ENCODE measurements at regions not wholly inside any gene's neighbourhood (a gene's known extent, or its start where the extent isn't known, plus 50 kb on each side); places are given as distances from the start of the nearest gene placed in this dataset.

- no peaks in the 10 kb centered on the region for H3K27me3 ChIP-seq (ENCODE audit: insufficient read depth, low read length)
- H3K36me3 ChIP-seq (ENCODE audit: insufficient read depth, low read length), result no peaks in the 10 kb centered on the region
- H3K79me2 ChIP-seq (ENCODE audit: control insufficient read depth, insufficient read depth, low read length, unreplicated experiment), result no peaks in the 10 kb centered on the region
- no peak overlapping the region for H3K27ac ChIP-seq (ENCODE audit: low read depth, low read length)
- no peak overlapping the region for H3K4me3 ChIP-seq (ENCODE audit: low read depth, low read length)
- H3K4me1 ChIP-seq (ENCODE audit: control insufficient read depth, insufficient read depth, low read length, unreplicated experiment), result peaks cover 5% of the 10 kb centered on the region
- no peak overlapping the region for H2AFZ ChIP-seq (ENCODE audit: low read length, unreplicated experiment)
Measured at GRCh38 chr6:119547024-119547423, 197.5 kb upstream of the MAN1A1 start.

GRCh38 chr6:119545245-119545644, 195.7 kb upstream of the MAN1A1 start:
- no peaks in the 10 kb centered on the region for H3K79me2 ChIP-seq (ENCODE audit: control insufficient read depth, insufficient read depth, low read length, unreplicated experiment)
- no peaks in the 10 kb centered on the region for H3K36me3 ChIP-seq (ENCODE audit: insufficient read depth, low read length)
- no peaks in the 10 kb centered on the region for H3K27me3 ChIP-seq (ENCODE audit: insufficient read depth, low read length)
- H3K4me3 ChIP-seq (ENCODE audit: low read depth, low read length), result no peak overlapping the region
- peaks cover 16% of the 10 kb centered on the region for H3K4me1 ChIP-seq (ENCODE audit: control insufficient read depth, insufficient read depth, low read length, unreplicated experiment)
- no peak overlapping the region for H2AFZ ChIP-seq (ENCODE audit: low read length, unreplicated experiment)
- H3K27ac ChIP-seq (ENCODE audit: low read depth, low read length), result no peak overlapping the region

- H3K27ac ChIP-seq (ENCODE audit: low read depth, low read length), result no peak overlapping the region
- no peaks in the 10 kb centered on the region for H3K27me3 ChIP-seq (ENCODE audit: insufficient read depth, low read length)
- no peak overlapping the region for H2AFZ ChIP-seq (ENCODE audit: low read length, unreplicated experiment)
Measured at GRCh38 chr6:119544325-119545175, 195.0 kb upstream of the MAN1A1 start.

GRCh38 chr6:119543332-119543731, 193.8 kb upstream of the MAN1A1 start:
- Histone ChIP-seq H3K4me3 (ENCODE audit: low read depth, low read length) (no peak overlapping the region), H3K36me3 (ENCODE audit: insufficient read depth, low read length) (no peaks in the 10 kb centered on the region), H3K79me2 (ENCODE audit: control insufficient read depth, insufficient read depth, low read length, unreplicated experiment) (no peaks in the 10 kb centered on the region), H3K27ac (ENCODE audit: low read depth, low read length) (no peak overlapping the region), H3K4me1 (ENCODE audit: control insufficient read depth, insufficient read depth, low read length, unreplicated experiment) (peaks cover 16% of the 10 kb centered on the region), H2AFZ (ENCODE audit: low read length, unreplicated experiment) (no peak overlapping the region), H3K27me3 (ENCODE audit: insufficient read depth, low read length) (no peaks in the 10 kb centered on the region)

More at GRCh38 chr6:119544325-119545175, 195.0 kb upstream of the MAN1A1 start:
- Histone ChIP-seq H3K79me2 (ENCODE audit: control insufficient read depth, insufficient read depth, low read length, unreplicated experiment) (no peaks in the 10 kb centered on the region), H3K4me1 (ENCODE audit: control insufficient read depth, insufficient read depth, low read length, unreplicated experiment) (peaks cover 16% of the 10 kb centered on the region), H3K36me3 (ENCODE audit: insufficient read depth, low read length) (no peaks in the 10 kb centered on the region), H3K4me3 (ENCODE audit: low read depth, low read length) (no peak overlapping the region)

- H3K36me3 ChIP-seq (ENCODE audit: insufficient read depth, low read length), result no peaks in the 10 kb centered on the region
- no peaks in the 10 kb centered on the region for H3K27me3 ChIP-seq (ENCODE audit: insufficient read depth, low read length)
- H3K4me1 ChIP-seq (ENCODE audit: control insufficient read depth, insufficient read depth, low read length, unreplicated experiment), result peaks cover 16% of the 10 kb centered on the region
- no peaks in the 10 kb centered on the region for H3K79me2 ChIP-seq (ENCODE audit: control insufficient read depth, insufficient read depth, low read length, unreplicated experiment)
- H3K4me3 ChIP-seq (ENCODE audit: low read depth, low read length), result no peak overlapping the region
- no peak overlapping the region for H2AFZ ChIP-seq (ENCODE audit: low read length, unreplicated experiment)
- peak overlapping the region; percentile 92 for H3K27ac ChIP-seq (ENCODE audit: low read depth, low read length)
Measured at GRCh38 chr6:119542037-119542436, 192.5 kb upstream of the MAN1A1 start.

GRCh38 chr6:119541132-119541905, 191.8 kb upstream of the MAN1A1 start:
- H3K79me2 ChIP-seq (ENCODE audit: control insufficient read depth, insufficient read depth, low read length, unreplicated experiment), result no peaks in the 10 kb centered on the region
- peak overlapping the region; percentile 52 for H2AFZ ChIP-seq (ENCODE audit: low read length, unreplicated experiment)
- H3K4me3 ChIP-seq (ENCODE audit: low read depth, low read length), result peak overlapping the region; percentile 34; the same call in 1 of the 2 replicates
- H3K27ac ChIP-seq (ENCODE audit: low read depth, low read length), result peak overlapping the region; percentile 92
- no peaks in the 10 kb centered on the region for H3K27me3 ChIP-seq (ENCODE audit: insufficient read depth, low read length)
- no peaks in the 10 kb centered on the region for H3K36me3 ChIP-seq (ENCODE audit: insufficient read depth, low read length)
- peaks cover 16% of the 10 kb centered on the region for H3K4me1 ChIP-seq (ENCODE audit: control insufficient read depth, insufficient read depth, low read length, unreplicated experiment)

GRCh38 chr6:119540417-119540816, 190.9 kb upstream of the MAN1A1 start:
- peak overlapping the region; percentile 8; the same call in 1 of the 2 replicates for H3K4me3 ChIP-seq (ENCODE audit: low read depth, low read length)
- no peaks in the 10 kb centered on the region for H3K27me3 ChIP-seq (ENCODE audit: insufficient read depth, low read length)
- no peaks in the 10 kb centered on the region for H3K36me3 ChIP-seq (ENCODE audit: insufficient read depth, low read length)
- peaks cover 16% of the 10 kb centered on the region for H3K4me1 ChIP-seq (ENCODE audit: control insufficient read depth, insufficient read depth, low read length, unreplicated experiment)
- no peaks in the 10 kb centered on the region for H3K79me2 ChIP-seq (ENCODE audit: control insufficient read depth, insufficient read depth, low read length, unreplicated experiment)
- no peak overlapping the region for H2AFZ ChIP-seq (ENCODE audit: low read length, unreplicated experiment)
- peak overlapping the region; percentile 37; the same call in 1 of the 2 replicates for H3K27ac ChIP-seq (ENCODE audit: low read depth, low read length)

- Histone ChIP-seq H3K36me3 (ENCODE audit: insufficient read depth, low read length) (no peaks in the 10 kb centered on the region), H3K4me3 (ENCODE audit: low read depth, low read length) (no peak overlapping the region), H2AFZ (ENCODE audit: low read length, unreplicated experiment) (no peak overlapping the region), H3K27me3 (ENCODE audit: insufficient read depth, low read length) (no peaks in the 10 kb centered on the region), H3K79me2 (ENCODE audit: control insufficient read depth, insufficient read depth, low read length, unreplicated experiment) (no peaks in the 10 kb centered on the region), H3K4me1 (ENCODE audit: control insufficient read depth, insufficient read depth, low read length, unreplicated experiment) (peaks cover 16% of the 10 kb centered on the region), H3K27ac (ENCODE audit: low read depth, low read length) (no peak overlapping the region)
Measured at GRCh38 chr6:119539066-119539746, 189.6 kb upstream of the MAN1A1 start.

GRCh38 chr6:119536666-119537065, 187.1 kb upstream of the MAN1A1 start:
- H3K27me3 ChIP-seq (ENCODE audit: insufficient read depth, low read length), result no peaks in the 10 kb centered on the region
- no peak overlapping the region for H3K27ac ChIP-seq (ENCODE audit: low read depth, low read length)
- H3K79me2 ChIP-seq (ENCODE audit: control insufficient read depth, insufficient read depth, low read length, unreplicated experiment), result no peaks in the 10 kb centered on the region
- H2AFZ ChIP-seq (ENCODE audit: low read length, unreplicated experiment), result no peak overlapping the region
- H3K4me1 ChIP-seq (ENCODE audit: control insufficient read depth, insufficient read depth, low read length, unreplicated experiment), result peaks cover 24% of the 10 kb centered on the region
- H3K4me3 ChIP-seq (ENCODE audit: low read depth, low read length), result no peak overlapping the region
- no peaks in the 10 kb centered on the region for H3K36me3 ChIP-seq (ENCODE audit: insufficient read depth, low read length)

GRCh38 chr6:119535332-119535731, 185.8 kb upstream of the MAN1A1 start:
- Histone ChIP-seq H3K27ac (ENCODE audit: low read depth, low read length) (no peak overlapping the region), H3K27me3 (ENCODE audit: insufficient read depth, low read length) (no peaks in the 10 kb centered on the region), H2AFZ (ENCODE audit: low read length, unreplicated experiment) (no peak overlapping the region), H3K4me1 (ENCODE audit: control insufficient read depth, insufficient read depth, low read length, unreplicated experiment) (peaks cover 14% of the 10 kb centered on the region), H3K79me2 (ENCODE audit: control insufficient read depth, insufficient read depth, low read length, unreplicated experiment) (no peaks in the 10 kb centered on the region), H3K36me3 (ENCODE audit: insufficient read depth, low read length) (no peaks in the 10 kb centered on the region), H3K4me3 (ENCODE audit: low read depth, low read length) (no peak overlapping the region)
